SK-N-SH (cell line): ENCODE measurements at regions not wholly inside any gene's neighbourhood (a gene's known extent, or its start where the extent isn't known, plus 50 kb on each side); places are given as distances from the start of the nearest gene placed in this dataset.

Source experiments
- CTCF ChIA-PET: fragments of 300-600, 350-600 bp; formaldehyde crosslinking; extraction: SDS; loops from one replicate; lab custom pipeline; 2021; lab: Yijun Ruan, JAX
- POLR2A ChIA-PET: fragments of 350-600 bp; sonication (Branson Sonifier 250); formaldehyde crosslinking; extraction: SDS; loops from one replicate; lab custom pipeline; 2020; ENCODE audit warnings: antibody characterized with exemption, inconsistent platforms; lab: Yijun Ruan, JAX
- DNase-seq: peaks from one replicate; pipeline ENCODE4 v3.0.0; 2012
- H2AFZ ChIP-seq: fragments of 200-600 bp; sonication (generic); 2 replicates; pipeline ENCODE4 v1.8.1; 2016; ENCODE audit warnings: antibody characterized with exemption, mild to moderate bottlenecking, low read depth
- H3F3A ChIP-seq: fragments of 200-600 bp; sonication (generic); replicated peaks from 2 replicates; pipeline ENCODE3; 2016; ENCODE audit warnings: antibody characterized with exemption, mild to moderate bottlenecking; ENCODE audit not compliant: insufficient read depth
- H3K27ac ChIP-seq, 2 experiments: fragments of 200-500 bp in 1 of 2; fragments of 200-600 bp in 1 of 2; sonication (Bioruptor generic) in 1 of 2; sonication (generic), shearing (Covaris generic) in 1 of 2; 2 replicates each; pipeline versions ENCODE4 v1.5.1 to v1.6.1; 2014 to 2016; ENCODE audit warnings: low read depth in 2 of 2, inconsistent platforms in 1 of 2, low read length in 1 of 2, mild to moderate bottlenecking in 1 of 2, mixed read lengths in 1 of 2
- H3K27me3 ChIP-seq: fragments of 200-600 bp; sonication (generic), shearing (Covaris generic); 2 replicates; pipeline ENCODE4 v1.6.1; 2016; ENCODE audit warnings: mixed run types; ENCODE audit not compliant: insufficient read depth
- H3K36me3 ChIP-seq, 2 experiments: fragments of 200-500 bp in 1 of 2; fragments of 200-600 bp in 1 of 2; sonication (Bioruptor generic) in 1 of 2; sonication (generic) in 1 of 2; replicated peaks in 1 of 2; 2 replicates each; pipeline versions ENCODE3 to v1.5.1; 2014 to 2016; ENCODE audit warnings: low read length in 1 of 2, mild to moderate bottlenecking in 1 of 2; ENCODE audit not compliant: insufficient read depth in 2 of 2, control insufficient read depth in 1 of 2
- H3K4me1 ChIP-seq, 2 experiments: fragments of 200-500 bp in 1 of 2; fragments of 200-600 bp in 1 of 2; sonication (Bioruptor generic) in 1 of 2; sonication (generic), shearing (Covaris generic) in 1 of 2; 2 replicates each; pipeline versions ENCODE4 v1.5.1 to v1.6.1; 2014 to 2016; ENCODE audit warnings: low read depth in 1 of 2, low read length in 1 of 2, mixed run types in 1 of 2; ENCODE audit not compliant: insufficient read depth in 2 of 2, control insufficient read depth in 1 of 2
- H3K4me2 ChIP-seq: fragments of 200-600 bp; sonication (generic), shearing (Covaris generic); 2 replicates; pipeline ENCODE4 v1.6.1; 2017; ENCODE audit warnings: mixed run types
- H3K4me3 ChIP-seq, 2 experiments: fragments of 200-500 bp in 1 of 2; fragments of 200-600 bp in 1 of 2; sonication (Bioruptor generic) in 1 of 2; sonication (generic), shearing (Covaris generic) in 1 of 2; 2 replicates each; pipeline versions ENCODE4 v1.5.1 to v1.8.1; 2014 to 2016; ENCODE audit warnings: low read depth in 2 of 2, inconsistent platforms in 1 of 2, low read length in 1 of 2, mild to moderate bottlenecking in 1 of 2, mixed read lengths in 1 of 2, moderate library complexity in 1 of 2
- H3K79me2 ChIP-seq: fragments of 200-600 bp; sonication (generic); 2 replicates; pipeline ENCODE4 v1.8.1; 2017; ENCODE audit warnings: mild to moderate bottlenecking; ENCODE audit not compliant: insufficient read depth
- H3K9ac ChIP-seq: fragments of 200-600 bp; sonication (generic); 2 replicates; pipeline ENCODE4 v1.6.1; 2017; ENCODE audit warnings: mixed run types
- H3K9me2 ChIP-seq: fragments of 200-600 bp; sonication (generic); 2 replicates; pipeline ENCODE4 v1.6.1; 2017; ENCODE audit warnings: mixed run types
- H3K9me3 ChIP-seq: fragments of 200-600 bp; sonication (generic); 2 replicates; pipeline ENCODE4 v1.6.1; 2017; ENCODE audit warnings: mixed run types, mild to moderate bottlenecking, moderate library complexity
- H4K20me1 ChIP-seq: fragments of 200-600 bp; sonication (generic); 2 replicates; pipeline ENCODE4 v1.6.1; 2017; ENCODE audit warnings: mild to moderate bottlenecking, mixed run types; ENCODE audit not compliant: insufficient read depth
- CTCF ChIP-seq: fragments of 200-600 bp; sonication (generic); IDR thresholded peaks from 2 replicates; pipeline ENCODE4 v1.6.1; 2017; ENCODE audit warnings: antibody characterized with exemption, mild to moderate bottlenecking, moderate library complexity
- ELF1 ChIP-seq: IDR thresholded peaks from 2 replicates; pipeline ENCODE4 v1.4.0; 2012
- FOSL2 ChIP-seq: IDR thresholded peaks from 2 replicates; pipeline ENCODE4 v1.4.0; 2012; ENCODE audit warnings: low read depth, mild to moderate bottlenecking, moderate library complexity, borderline replicate concordance
- FOXJ3 ChIP-seq: sonication (generic); formaldehyde crosslinking; IDR thresholded peaks from 2 replicates; pipeline ENCODE4 v1.5.1; 2020; ENCODE audit warnings: mild to moderate bottlenecking, missing genetic modification reagents
- IRF3 ChIP-seq: fragments of 150-350 bp; IDR thresholded peaks from 2 replicates; pipeline ENCODE4 v1.6.1; 2016; ENCODE audit warnings: mild to moderate bottlenecking, low read depth, low read length
- JUND ChIP-seq: IDR thresholded peaks from 2 replicates; pipeline ENCODE4 v1.4.0; 2012
- MEF2A ChIP-seq: IDR thresholded peaks from 2 replicates; pipeline ENCODE4 v1.4.0; 2012; ENCODE audit warnings: low read depth, borderline replicate concordance
- MXI1 ChIP-seq: IDR thresholded peaks from 2 replicates; pipeline ENCODE4 v1.6.1; 2012; ENCODE audit warnings: mild to moderate bottlenecking, low read depth, low read length, improper control_type of control experiment
- NFIC ChIP-seq: IDR thresholded peaks from 2 replicates; pipeline ENCODE4 v1.4.0; 2012; ENCODE audit warnings: borderline replicate concordance
- RXRA ChIP-seq: IDR thresholded peaks from 2 replicates; pipeline ENCODE4 v1.4.0; 2012; ENCODE audit warnings: low read depth, mild to moderate bottlenecking, borderline replicate concordance
- USF1 ChIP-seq: IDR thresholded peaks from 2 replicates; pipeline ENCODE4 v1.4.0; 2012; ENCODE audit warnings: low read depth, borderline replicate concordance
- USF2 ChIP-seq: fragments of 150-350 bp; IDR thresholded peaks from 2 replicates; pipeline ENCODE4 v1.6.1; 2017; ENCODE audit warnings: antibody characterized with exemption, low read length, low read depth, borderline replicate concordance
- YY1 ChIP-seq: IDR thresholded peaks from 2 replicates; pipeline ENCODE4 v1.4.0; 2012; ENCODE audit warnings: low read depth, mild to moderate bottlenecking
- ZBTB33 ChIP-seq: IDR thresholded peaks from 2 replicates; pipeline ENCODE4 v1.4.0; 2012; ENCODE audit warnings: low read depth, borderline replicate concordance
- WGBS: methylation state at CpG from one replicate; pipeline ENCODE4 v1.1.6; 2017; ENCODE audit warnings: low lambda C conversion rate; 5-methylcytosine and 5-hydroxymethylcytosine counted together

- ChIA-PET CTCF (no interaction called here), POLR2A (no interaction called here)
- no peaks in the 10 kb centered on the region for H3K9me3 ChIP-seq
- H3K27me3 ChIP-seq: no peaks in the 10 kb centered on the region
- no peak for DNase-seq
- no peak for TF ChIP-seq ZBTB33
- TF ChIP-seq ELF1: no peak
- no peak for TF ChIP-seq RXRA
- no peak for TF ChIP-seq YY1
- TF ChIP-seq MEF2A: no peak
- no peak for TF ChIP-seq USF1
- H3K36me3 ChIP-seq: no peaks in the 10 kb centered on the region
- 90% methylated on average over 2 of the region's 2 CpGs for WGBS
- no peaks in the 10 kb centered on the region for H4K20me1 ChIP-seq
- no peaks in the 10 kb centered on the region for H3K9me2 ChIP-seq
- H3K27ac ChIP-seq: no peak overlapping the region; a peak in 1 of 4 replicates
- no peak overlapping the region; the same call in 1 of the 2 replicates for H3K4me2 ChIP-seq
- H3K4me1 ChIP-seq: peaks cover 7 to 24% of the 10 kb centered on the region in 2 experiments
- H3K79me2 ChIP-seq: no peaks in the 10 kb centered on the region
- H2AFZ ChIP-seq: no peak overlapping the region
- no peak overlapping the region for H3K4me3 ChIP-seq
- no peak overlapping the region for H3K9ac ChIP-seq
- peaks cover 5% of the 10 kb centered on the region for H3F3A ChIP-seq
Measured at GRCh38 chr5:143495110-143495509, 91.6 kb upstream of the NR3C1 start.

- Histone ChIP-seq H3K9me3 (no peaks in the 10 kb centered on the region), H2AFZ (no peak overlapping the region), H3K4me3 (no peak overlapping the region), H3K27me3 (no peaks in the 10 kb centered on the region), H3K27ac (peak overlapping the region in 1 of 2 experiments; percentile 43; a peak in 2 of 4 replicates), H3K4me2 (peak overlapping the region; percentile 49; the same call in 1 of the 2 replicates), H3K79me2 (no peaks in the 10 kb centered on the region), H3K36me3 (no peaks in the 10 kb centered on the region), H3F3A (peaks cover 5% of the 10 kb centered on the region), H4K20me1 (no peaks in the 10 kb centered on the region), H3K9me2 (no peaks in the 10 kb centered on the region), H3K9ac (no peak overlapping the region), H3K4me1 (peaks cover 7 to 24% of the 10 kb centered on the region in 2 experiments)
- ChIA-PET CTCF (interaction anchor here (1.2 kb wide), 1 partner anchor 16 kb away, joined by 4 read pairs; no protein-coding TSS in a partner anchor), POLR2A (no interaction called here)
- DNase-seq: no peak
- WGBS: 83% methylated on average over 1 of the region's 1 CpG
- TF ChIP-seq USF2: no peak
Measured at GRCh38 chr5:143494595-143494994, 91.1 kb upstream of the NR3C1 start.

GRCh38 chr5:143494162-143494561 lies 90.7 kb upstream of the NR3C1 start:
- Histone ChIP-seq H3K9me3 (no peaks in the 10 kb centered on the region), H3F3A (peaks cover 5% of the 10 kb centered on the region), H3K4me1 (peaks cover 7 to 24% of the 10 kb centered on the region in 2 experiments), H3K79me2 (no peaks in the 10 kb centered on the region)
- TF ChIP-seq USF1: no peak
- no peak for TF ChIP-seq CTCF
- TF ChIP-seq IRF3: no peak
- TF ChIP-seq MXI1: no peak
- TF ChIP-seq NFIC: peak; percentile 65; the same call in 1 of the 2 replicates
- TF ChIP-seq FOXJ3 (CRISPR knock-in tag): no peak
- TF ChIP-seq FOSL2: peak; percentile 77; the same call in 1 of the 2 replicates
- peak; percentile 72 for TF ChIP-seq JUND
- TF ChIP-seq, all 33 proteins: peak for 3
- Histone ChIP-seq H3K4me3 (no peak overlapping the region), H3K9me2 (no peaks in the 10 kb centered on the region), H3K4me2 (peak overlapping the region; percentile 49; the same call in 1 of the 2 replicates), H3K27me3 (no peaks in the 10 kb centered on the region), H3K9ac (no peak overlapping the region), H3K27ac (peak overlapping the region in 1 of 2 experiments; percentile 43; a peak in 2 of 4 replicates), H3K36me3 (no peaks in the 10 kb centered on the region), H4K20me1 (no peaks in the 10 kb centered on the region), H2AFZ (no peak overlapping the region)
- POLR2A ChIA-PET: no interaction called here
- WGBS: 62% methylated on average over 2 of the region's 2 CpGs
- CTCF ChIA-PET: interaction anchor here (1.2 kb wide), 1 partner anchor 17 kb away, joined by 4 read pairs; no protein-coding TSS in a partner anchor
- no peak for DNase-seq
